RWPE1 (cell line): ENCODE measurements at regions not wholly inside any gene's neighbourhood (a gene's known extent, or its start where the extent isn't known, plus 50 kb on each side); places are given as distances from the start of the nearest gene placed in this dataset.

Experiments used
- CTCF ChIA-PET: fragments of 350-600 bp; sonication (Branson Sonifier 250); formaldehyde crosslinking; extraction: SDS; loops from one replicate; lab custom pipeline; 2021; lab: Yijun Ruan, JAX
- POLR2A ChIA-PET: fragments of 400-600 bp; formaldehyde crosslinking; extraction: SDS; loops from one replicate; lab custom pipeline; 2020; ENCODE audit warnings: antibody characterized with exemption; ENCODE audit not compliant: low non-redundant PET; lab: Yijun Ruan, JAX
- DNase-seq: peaks from one replicate; pipeline ENCODE4 v3.0.0; 2012; ENCODE audit warnings: low spot score
- H3K27ac ChIP-seq: fragments of 450-650 bp; 2 replicates; pipeline ENCODE4 v1.5.1; 2017
- TF ChIP-seq, protein P1 (sequence below): fragments of 450-650 bp; conservative IDR thresholded peaks from 2 replicates; pipeline ENCODE4 v1.5.1; 2017; ENCODE audit warnings: low read depth, mild to moderate bottlenecking

DNA sequence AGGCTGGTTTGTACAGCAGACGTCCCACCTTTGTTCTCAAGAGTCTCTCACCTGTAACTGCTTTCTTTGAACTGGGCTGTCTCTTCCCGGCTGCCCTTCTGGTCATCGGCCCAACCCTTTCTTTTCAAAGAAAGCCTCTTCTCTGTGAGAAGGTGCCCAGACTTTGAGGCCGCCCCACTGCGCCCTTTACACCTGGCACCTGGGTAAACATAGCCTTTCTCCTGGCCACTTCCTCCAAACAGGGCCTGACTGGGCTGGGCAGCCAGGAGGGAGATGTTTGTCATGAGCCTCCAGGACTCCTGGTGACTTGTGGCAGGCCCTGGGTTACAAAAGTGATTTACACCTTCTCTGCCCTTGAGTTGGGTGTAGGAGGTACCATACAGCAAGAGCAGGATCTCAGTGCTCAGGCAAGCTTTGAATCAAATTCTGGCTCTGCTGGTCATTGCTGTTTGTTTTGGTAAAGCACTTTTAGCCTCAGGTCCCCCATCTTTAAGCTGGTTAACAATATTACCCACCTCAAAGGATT, 127.2 kb upstream of the CXCL14 start:
- H3K27ac ChIP-seq = peak overlapping the region; percentile 27
- no peak for DNase-seq
- POLR2A ChIA-PET = no interaction called here
- TF ChIP-seq, protein P1, sequence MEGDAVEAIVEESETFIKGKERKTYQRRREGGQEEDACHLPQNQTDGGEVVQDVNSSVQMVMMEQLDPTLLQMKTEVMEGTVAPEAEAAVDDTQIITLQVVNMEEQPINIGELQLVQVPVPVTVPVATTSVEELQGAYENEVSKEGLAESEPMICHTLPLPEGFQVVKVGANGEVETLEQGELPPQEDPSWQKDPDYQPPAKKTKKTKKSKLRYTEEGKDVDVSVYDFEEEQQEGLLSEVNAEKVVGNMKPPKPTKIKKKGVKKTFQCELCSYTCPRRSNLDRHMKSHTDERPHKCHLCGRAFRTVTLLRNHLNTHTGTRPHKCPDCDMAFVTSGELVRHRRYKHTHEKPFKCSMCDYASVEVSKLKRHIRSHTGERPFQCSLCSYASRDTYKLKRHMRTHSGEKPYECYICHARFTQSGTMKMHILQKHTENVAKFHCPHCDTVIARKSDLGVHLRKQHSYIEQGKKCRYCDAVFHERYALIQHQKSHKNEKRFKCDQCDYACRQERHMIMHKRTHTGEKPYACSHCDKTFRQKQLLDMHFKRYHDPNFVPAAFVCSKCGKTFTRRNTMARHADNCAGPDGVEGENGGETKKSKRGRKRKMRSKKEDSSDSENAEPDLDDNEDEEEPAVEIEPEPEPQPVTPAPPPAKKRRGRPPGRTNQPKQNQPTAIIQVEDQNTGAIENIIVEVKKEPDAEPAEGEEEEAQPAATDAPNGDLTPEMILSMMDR = no peak
- CTCF ChIA-PET = interaction anchor here (0.9 to 1.9 kb wide), 4 partner anchors 23 to 145 kb away, joined by 3 to 8 read pairs (median 4); no protein-coding TSS in a partner anchor

DNA sequence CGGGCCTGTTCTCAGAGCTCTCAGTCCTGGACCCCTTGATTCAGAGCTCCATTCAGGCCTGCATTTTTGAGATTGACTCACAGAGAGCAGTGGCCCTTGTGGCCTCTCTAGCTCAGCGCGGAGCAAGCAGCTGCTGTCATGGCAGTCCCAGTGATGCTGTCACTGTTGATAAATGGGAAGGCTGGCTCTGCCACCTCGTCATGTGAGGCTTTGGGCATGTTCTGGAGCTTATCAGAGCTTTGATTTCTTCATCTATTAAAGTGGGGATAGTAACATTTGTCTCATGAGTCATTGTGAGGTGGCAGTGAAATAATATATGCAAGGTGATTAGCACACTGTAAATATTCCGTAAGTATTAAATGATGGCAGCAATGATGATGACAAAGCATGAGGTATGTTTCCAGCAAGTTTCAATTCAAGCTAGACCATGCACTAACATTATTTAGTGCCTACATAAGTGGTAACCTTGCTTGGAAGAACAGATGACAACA, 126.4 kb upstream of the CXCL14 start:
- DNase-seq = peak; percentile 81
- ChIA-PET POLR2A (no interaction called here), CTCF (interaction anchor here (0.9 to 1.9 kb wide), 4 partner anchors 24 to 144 kb away, joined by 3 to 8 read pairs (median 4); no protein-coding TSS in a partner anchor)
- peak overlapping the region; percentile 45 for H3K27ac ChIP-seq
- TF ChIP-seq, protein P1 = no peak

DNA sequence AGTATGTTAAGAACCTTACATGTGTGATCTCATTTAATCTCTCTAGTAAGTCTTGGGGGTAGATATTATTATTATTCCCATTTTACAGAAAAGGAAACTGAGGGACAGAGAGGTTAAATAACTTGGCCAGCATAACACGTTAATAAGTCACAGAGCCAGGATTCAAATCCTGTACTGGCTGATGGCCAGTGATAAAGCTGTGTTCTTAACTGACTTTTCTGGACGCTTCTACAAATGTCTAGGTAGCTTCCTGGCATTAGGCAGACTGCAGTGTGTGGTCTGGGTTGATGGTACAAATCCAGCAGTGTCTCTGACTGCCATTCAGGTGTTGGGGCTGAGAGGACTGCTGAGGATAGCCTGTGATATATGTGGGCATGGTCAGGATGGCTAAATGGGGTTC, 125.8 kb upstream of the CXCL14 start:
- H3K27ac ChIP-seq = peak overlapping the region; percentile 45
- ChIA-PET CTCF (interaction anchor here (1.3 to 1.9 kb wide), 2 partner anchors 138 to 144 kb away, joined by 4 to 8 read pairs; no protein-coding TSS in a partner anchor), POLR2A (no interaction called here)
- no peak for DNase-seq
- TF ChIP-seq, protein P1 = no peak

DNA sequence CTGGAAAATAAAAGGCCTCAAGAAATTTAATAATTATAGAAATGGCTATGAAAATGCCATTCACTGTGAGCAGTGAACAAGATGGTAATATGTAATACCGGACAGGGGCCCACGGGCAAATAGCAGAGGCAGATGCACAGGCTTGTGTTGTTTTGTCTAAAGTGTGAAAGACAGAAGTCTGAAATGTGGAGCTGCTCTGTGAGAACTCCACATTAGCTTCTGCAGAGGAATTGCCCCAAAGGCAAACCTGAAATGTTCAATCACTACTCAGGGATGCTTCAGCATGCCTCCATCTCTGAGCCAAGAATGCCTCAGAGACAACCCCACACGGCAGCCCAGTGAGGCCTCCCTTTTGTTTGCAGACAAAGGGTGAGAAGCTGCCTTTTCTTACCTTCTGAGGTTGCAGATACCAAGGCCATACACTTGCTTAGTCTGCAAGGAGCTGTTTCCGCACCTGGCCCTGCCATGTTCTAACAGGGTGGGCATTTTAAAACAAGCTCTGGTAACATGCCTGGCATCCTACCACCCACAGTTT, 124.3 kb upstream of the CXCL14 start:
- TF ChIP-seq, protein P1 = no peak
- H3K27ac ChIP-seq = no peak overlapping the region
- ChIA-PET POLR2A (no interaction called here), CTCF (no interaction called here)
- no peak for DNase-seq

DNA sequence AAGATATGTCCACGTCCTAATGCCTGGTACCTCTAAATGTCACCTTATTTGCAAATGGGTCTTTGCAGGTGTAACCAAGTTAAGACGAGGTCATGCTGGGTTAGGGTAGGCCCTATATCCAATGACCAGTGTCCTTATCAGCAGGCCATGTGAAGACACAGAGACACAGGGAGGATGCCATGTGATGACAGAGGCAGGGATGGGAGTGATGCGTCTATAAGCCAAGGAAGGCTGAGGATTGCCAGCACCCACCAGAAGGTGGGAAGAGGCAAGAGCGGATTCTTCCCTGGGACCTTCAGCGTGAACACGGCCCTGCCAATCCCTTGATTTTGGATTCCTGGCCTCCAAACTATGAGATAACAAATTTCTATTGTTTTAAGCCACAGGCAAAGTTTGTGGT, 123.4 kb upstream of the CXCL14 start:
- H3K27ac ChIP-seq = no peak overlapping the region
- POLR2A ChIA-PET = no interaction called here
- CTCF ChIA-PET = no interaction called here
- no peak for DNase-seq
- TF ChIP-seq, protein P1 = no peak

DNA sequence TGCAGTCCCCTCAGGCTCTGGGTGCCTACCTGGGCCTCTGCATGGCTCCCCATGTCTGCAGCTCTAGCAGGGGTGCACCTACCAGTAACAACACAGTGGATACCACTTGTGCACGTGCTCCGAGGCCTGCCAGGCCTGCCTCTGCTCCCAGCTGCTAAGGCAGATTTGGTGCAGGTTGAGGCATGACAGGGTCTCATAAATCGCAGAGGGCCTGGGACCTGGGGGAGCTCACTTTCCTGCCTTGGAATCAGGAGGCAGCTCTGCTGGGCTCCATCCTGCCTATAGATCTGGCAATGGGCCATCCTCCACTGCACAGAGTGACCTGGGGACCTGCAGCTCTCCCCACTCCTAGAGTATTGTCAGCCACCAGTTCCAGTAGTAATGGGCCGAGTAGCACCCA, 121.9 kb upstream of the CXCL14 start:
- no peak for DNase-seq
- POLR2A ChIA-PET = no interaction called here
- TF ChIP-seq, protein P1 = no peak

More for the DNA sequence above, 121.9 kb upstream of the CXCL14 start:
- no peak overlapping the region for H3K27ac ChIP-seq
- CTCF ChIA-PET = interaction anchor here (0.6 kb wide), 1 partner anchor 140 kb away, joined by 5 read pairs; no protein-coding TSS in a partner anchor
